Brain microvascular endothelial cell (primary cell): ENCODE measurements at regions not wholly inside any gene's neighbourhood (a gene's known extent, or its start where the extent isn't known, plus 50 kb on each side); places are given as distances from the start of the nearest gene placed in this dataset.

ENCODE experiments used
- DNase-seq: peaks from one replicate; pipeline ENCODE4 v3.0.0-alpha.2; 2020
- H3K27ac ChIP-seq: fragments of 250-450 bp; sonication (Bioruptor Pico); 2 replicates; pipeline ENCODE4 v1.5.1; 2020; ENCODE audit warnings: mild to moderate bottlenecking, moderate library complexity
- H3K27me3 ChIP-seq: fragments of 250-450 bp; sonication (Bioruptor Pico); replicated peaks from 2 replicates; pipeline ENCODE4 v1.5.1; 2020; ENCODE audit warnings: mild to moderate bottlenecking
- H3K36me3 ChIP-seq: fragments of 250-450 bp; sonication (Bioruptor Pico); replicated peaks from 2 replicates; pipeline ENCODE4 v1.5.1; 2020; ENCODE audit warnings: mild to moderate bottlenecking
- H3K4me3 ChIP-seq: 2 replicates; pipeline ENCODE4 v1.5.1; 2011; ENCODE audit warnings: low read depth, mild to moderate bottlenecking, control low read depth, low read length, moderate library complexity
- in situ Hi-C: cut with HindIII; loops from 2 replicates; pipeline ENCODE4 v1.10.0; 2017; ENCODE audit warnings: low sequenced_read_pairs, low pct_ligation_motif_present
- TF ChIP-seq, protein P1 (sequence below): IDR thresholded peaks from 2 replicates; pipeline ENCODE4 v1.5.1; 2011; ENCODE audit warnings: low read depth, mild to moderate bottlenecking, moderate library complexity, low read length, control low read depth, inconsistent platforms; ENCODE audit errors: missing control alignments

DNA sequence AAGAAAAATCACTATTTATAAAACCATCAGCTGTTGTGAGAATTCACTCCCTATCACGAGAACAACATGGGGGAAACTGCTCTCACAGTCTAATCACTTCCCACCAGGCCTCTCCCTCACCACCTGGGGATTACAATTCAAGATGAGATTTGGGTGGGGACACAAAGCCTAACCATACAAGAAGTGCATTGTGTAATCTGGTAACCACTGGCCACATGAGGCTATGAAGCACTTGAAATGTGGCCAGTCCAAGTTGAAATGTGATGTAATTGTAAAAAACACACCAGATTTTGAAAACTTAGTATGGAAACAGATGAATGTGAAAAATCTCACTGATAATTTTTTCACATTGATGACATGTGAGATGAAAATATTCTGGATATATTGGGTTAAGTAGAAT, 293.8 kb downstream of the TTLL7 start:
- TF ChIP-seq, protein P1, sequence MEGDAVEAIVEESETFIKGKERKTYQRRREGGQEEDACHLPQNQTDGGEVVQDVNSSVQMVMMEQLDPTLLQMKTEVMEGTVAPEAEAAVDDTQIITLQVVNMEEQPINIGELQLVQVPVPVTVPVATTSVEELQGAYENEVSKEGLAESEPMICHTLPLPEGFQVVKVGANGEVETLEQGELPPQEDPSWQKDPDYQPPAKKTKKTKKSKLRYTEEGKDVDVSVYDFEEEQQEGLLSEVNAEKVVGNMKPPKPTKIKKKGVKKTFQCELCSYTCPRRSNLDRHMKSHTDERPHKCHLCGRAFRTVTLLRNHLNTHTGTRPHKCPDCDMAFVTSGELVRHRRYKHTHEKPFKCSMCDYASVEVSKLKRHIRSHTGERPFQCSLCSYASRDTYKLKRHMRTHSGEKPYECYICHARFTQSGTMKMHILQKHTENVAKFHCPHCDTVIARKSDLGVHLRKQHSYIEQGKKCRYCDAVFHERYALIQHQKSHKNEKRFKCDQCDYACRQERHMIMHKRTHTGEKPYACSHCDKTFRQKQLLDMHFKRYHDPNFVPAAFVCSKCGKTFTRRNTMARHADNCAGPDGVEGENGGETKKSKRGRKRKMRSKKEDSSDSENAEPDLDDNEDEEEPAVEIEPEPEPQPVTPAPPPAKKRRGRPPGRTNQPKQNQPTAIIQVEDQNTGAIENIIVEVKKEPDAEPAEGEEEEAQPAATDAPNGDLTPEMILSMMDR = no peak
- DNase-seq = no peak
- H3K27me3 ChIP-seq = no peaks in the 10 kb centered on the region
- in situ Hi-C loops = no loop called here
- no peak overlapping the region for H3K27ac ChIP-seq
- no peaks in the 10 kb centered on the region for H3K36me3 ChIP-seq
- no peak overlapping the region for H3K4me3 ChIP-seq

DNA sequence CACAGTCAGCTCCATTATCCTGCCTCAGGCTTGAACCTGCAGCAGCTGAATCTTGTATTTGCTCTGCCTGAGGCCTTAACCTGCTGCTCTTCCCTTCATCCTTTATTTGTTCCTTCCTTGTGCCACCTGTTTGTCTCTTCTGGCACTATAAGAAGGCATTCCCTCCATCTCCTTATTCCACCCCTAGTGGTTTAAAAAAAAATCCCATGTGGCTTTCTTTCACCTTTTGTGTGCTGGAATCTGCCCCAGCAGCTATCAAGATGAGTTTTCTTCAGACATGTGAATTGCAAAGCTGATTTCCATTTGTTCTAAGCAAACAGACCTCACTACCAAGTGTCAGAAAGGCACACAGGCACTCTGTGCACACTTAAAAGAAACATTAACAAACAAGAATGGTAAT, 294.6 kb downstream of the TTLL7 start:
- Histone ChIP-seq H3K4me3 (no peak overlapping the region), H3K27ac (no peak overlapping the region), H3K36me3 (no peaks in the 10 kb centered on the region), H3K27me3 (no peaks in the 10 kb centered on the region)
- DNase-seq = no peak
- in situ Hi-C loops = no loop called here
- TF ChIP-seq, protein P1 = no peak

DNA sequence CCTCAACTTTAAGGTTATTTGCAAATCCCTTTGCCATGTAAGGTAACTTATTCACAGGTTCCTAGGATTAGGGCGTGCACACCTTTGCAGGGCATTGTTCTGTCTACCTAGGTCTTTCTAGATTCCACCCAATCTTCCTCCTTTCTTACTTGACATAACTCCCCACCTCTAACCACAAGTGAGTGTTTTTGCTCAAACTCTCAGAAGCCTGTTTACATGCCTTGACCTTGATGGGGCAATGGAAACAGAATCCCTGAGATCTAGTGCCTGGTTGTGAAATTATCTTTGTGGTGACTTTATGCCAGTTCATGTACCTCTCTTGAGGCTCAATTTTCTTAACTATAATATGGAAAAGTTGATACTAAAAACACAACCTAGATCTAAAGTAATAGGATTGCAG, 296.6 kb downstream of the TTLL7 start:
- no peak for DNase-seq
- TF ChIP-seq, protein P1 = no peak
- Histone ChIP-seq H3K36me3 (no peaks in the 10 kb centered on the region), H3K27me3 (no peaks in the 10 kb centered on the region), H3K27ac (no peak overlapping the region), H3K4me3 (no peak overlapping the region)
- in situ Hi-C loops = no loop called here

DNA sequence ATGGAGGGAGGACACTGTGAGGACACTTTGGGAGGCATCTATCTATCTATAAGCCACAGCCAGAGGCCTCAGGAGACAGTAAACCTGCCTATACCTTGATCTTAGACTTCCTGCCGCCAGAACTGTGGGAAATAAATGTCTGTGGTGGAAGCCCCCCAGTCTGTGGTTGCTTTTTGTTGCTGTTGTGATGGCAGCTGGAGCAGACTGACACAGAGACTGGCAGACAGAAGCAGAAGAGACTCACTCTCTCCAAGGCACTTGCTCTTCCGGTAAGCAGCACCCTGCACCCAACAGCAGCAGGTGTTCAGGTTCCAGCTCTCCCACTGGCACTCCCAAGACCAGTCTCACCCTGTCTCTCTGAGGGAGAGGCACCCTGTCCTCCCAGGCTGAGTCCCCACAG, 297.6 kb downstream of the TTLL7 start:
- in situ Hi-C loops = no loop called here
- Histone ChIP-seq H3K36me3 (no peaks in the 10 kb centered on the region), H3K27ac (no peak overlapping the region), H3K27me3 (no peaks in the 10 kb centered on the region), H3K4me3 (no peak overlapping the region)
- TF ChIP-seq, protein P1 = no peak
- DNase-seq = no peak

DNA sequence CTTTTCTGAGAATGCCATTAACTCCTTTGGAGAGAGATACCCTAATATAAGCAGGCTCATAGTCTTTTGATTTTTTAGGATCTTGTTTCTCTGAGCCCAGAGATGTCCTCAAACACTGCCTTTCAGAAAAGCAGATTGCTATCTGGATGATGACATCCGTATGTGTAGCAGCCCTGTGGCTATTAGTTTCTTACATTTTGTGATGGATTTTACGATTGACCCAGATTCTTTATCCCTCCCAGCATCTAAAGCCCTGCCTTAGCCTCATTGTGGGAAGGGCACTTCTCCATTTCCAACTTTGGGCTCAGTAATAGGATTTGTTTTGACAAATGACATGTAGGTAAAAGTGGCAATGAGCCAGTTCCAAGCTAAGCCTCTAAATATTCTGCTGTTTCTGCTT, 300.3 kb downstream of the TTLL7 start:
- Histone ChIP-seq H3K27ac (no peak overlapping the region), H3K36me3 (no peaks in the 10 kb centered on the region), H3K4me3 (no peak overlapping the region), H3K27me3 (no peaks in the 10 kb centered on the region)
- TF ChIP-seq, protein P1 = no peak
- no peak for DNase-seq
- in situ Hi-C loops = no loop called here

DNA sequence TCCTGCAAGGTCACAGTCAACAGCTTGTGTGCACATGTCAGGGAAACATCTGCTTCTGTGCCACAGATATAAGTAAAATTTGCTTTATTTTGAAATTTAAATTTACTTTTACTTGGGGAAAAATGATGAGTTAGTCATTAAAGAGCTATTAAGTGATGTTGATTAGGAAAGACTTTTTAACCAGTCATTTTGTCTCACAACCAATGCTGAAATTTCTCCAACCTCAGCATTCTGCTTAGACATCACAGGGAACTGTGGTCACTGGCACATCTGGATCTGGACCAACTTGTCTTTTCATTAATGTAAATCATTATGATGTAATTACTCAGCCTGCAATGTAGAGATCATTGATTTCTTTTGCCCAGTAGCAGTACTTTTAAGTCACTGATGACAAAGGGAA, 301.0 kb downstream of the TTLL7 start:
- H3K4me3 ChIP-seq = no peak overlapping the region
- H3K27me3 ChIP-seq = no peaks in the 10 kb centered on the region
- no peak overlapping the region for H3K27ac ChIP-seq
- DNase-seq = no peak
- no peaks in the 10 kb centered on the region for H3K36me3 ChIP-seq
- in situ Hi-C loops = no loop called here
- TF ChIP-seq, protein P1 = no peak
